OCI-LY3 (cell line): ENCODE measurements at regions not wholly inside any gene's neighbourhood (a gene's known extent, or its start where the extent isn't known, plus 50 kb on each side); places are given as distances from the start of the nearest gene placed in this dataset.

Experiments used
- H2AFZ ChIP-seq: fragments of 200-600, 300-600 bp; shearing (Covaris generic); 2 replicates; pipeline ENCODE4 v1.6.0; 2014; ENCODE audit warnings: antibody characterized with exemption, low read depth, low read length
- H3K27ac ChIP-seq: fragments of 200-600, 300-600 bp; sonication (generic); 2 replicates; pipeline ENCODE4 v1.5.1; 2014; ENCODE audit warnings: mild to moderate bottlenecking, low read length, moderate library complexity, mixed read lengths
- H3K27me3 ChIP-seq: fragments of 200-600, 300-600 bp; sonication (generic); 2 replicates; pipeline ENCODE4 v1.6.1; 2014; ENCODE audit warnings: low read depth, low read length, mixed read lengths
- H3K36me3 ChIP-seq: fragments of 200-600, 300-600 bp; sonication (generic); replicated peaks from 2 replicates; pipeline ENCODE3; 2014; ENCODE audit warnings: low read depth, low read length, mixed read lengths
- H3K4me1 ChIP-seq: fragments of 300-600, 200-600 bp; sonication (generic); 2 replicates; pipeline ENCODE4 v1.6.1; 2014; ENCODE audit warnings: low read length, mixed read lengths
- H3K4me2 ChIP-seq: fragments of 200-600, 300-600 bp; sonication (generic); 2 replicates; pipeline ENCODE4 v1.6.1; 2014; ENCODE audit warnings: low read length, mixed read lengths
- H3K4me3 ChIP-seq: fragments of 300-600, 200-600 bp; sonication (generic); 2 replicates; pipeline ENCODE4 v1.5.1; 2014; ENCODE audit warnings: antibody characterized with exemption, mild to moderate bottlenecking, low read length, moderate library complexity
- H3K79me2 ChIP-seq: fragments of 300-600, 200-600 bp; shearing (Covaris generic); 2 replicates; pipeline ENCODE4 v1.6.1; 2014; ENCODE audit warnings: mild to moderate bottlenecking, low read length, mixed read lengths
- H3K9ac ChIP-seq: fragments of 300-600, 200-600 bp; shearing (Covaris generic); 2 replicates; pipeline ENCODE4 v1.6.0; 2014; ENCODE audit warnings: mild to moderate bottlenecking, low read length, moderate library complexity
- H3K9me3 ChIP-seq: fragments of 200-600, 300-600 bp; shearing (Covaris generic); 2 replicates; pipeline ENCODE4 v1.6.1; 2014; ENCODE audit warnings: low read length, mixed read lengths; ENCODE audit not compliant: insufficient read depth
- H4K20me1 ChIP-seq: fragments of 200-600, 300-600 bp; sonication (generic); 2 replicates; pipeline ENCODE4 v1.6.1; 2016; ENCODE audit warnings: low read length, mixed read lengths; ENCODE audit not compliant: insufficient read depth
- CTCF ChIP-seq: fragments of 200-600, 300-600 bp; sonication (generic); IDR thresholded peaks from 2 replicates; pipeline ENCODE4 v1.5.1; 2014; ENCODE audit warnings: antibody characterized with exemption, low read length, low read depth
- EZH2phosphoT487 ChIP-seq: fragments of 200-600 bp; shearing (Covaris generic); IDR thresholded peaks from 2 replicates; pipeline ENCODE4 v1.6.1; 2018; ENCODE audit warnings: antibody characterized with exemption, mixed run types, low read depth

- no peak overlapping the region for H2AFZ ChIP-seq
- no peak overlapping the region for H3K4me3 ChIP-seq
- H3K79me2 ChIP-seq, result no peaks in the 10 kb centered on the region
- H3K4me2 ChIP-seq, result no peak overlapping the region
- H3K4me1 ChIP-seq, result no peaks in the 10 kb centered on the region
- TF ChIP-seq EZH2phosphoT487 (no peak), CTCF (no peak)
- no peaks in the 10 kb centered on the region for H3K27me3 ChIP-seq
- no peaks in the 10 kb centered on the region for H3K9me3 ChIP-seq
- no peaks in the 10 kb centered on the region for H3K36me3 ChIP-seq
- H3K9ac ChIP-seq, result no peak overlapping the region
- no peak overlapping the region for H3K27ac ChIP-seq
- no peaks in the 10 kb centered on the region for H4K20me1 ChIP-seq
Observed at GRCh38 chr11:82406611-82407010, 327.1 kb downstream of the FAM181B start.

GRCh38 chr11:82405421-82405820 lies 328.2 kb downstream of the FAM181B start:
- Histone ChIP-seq H3K79me2 (no peaks in the 10 kb centered on the region), H3K27ac (no peak overlapping the region), H3K9ac (no peak overlapping the region), H2AFZ (no peak overlapping the region), H3K4me3 (no peak overlapping the region), H3K9me3 (no peaks in the 10 kb centered on the region), H3K4me1 (no peaks in the 10 kb centered on the region), H3K27me3 (no peaks in the 10 kb centered on the region), H3K4me2 (no peak overlapping the region), H4K20me1 (no peaks in the 10 kb centered on the region), H3K36me3 (no peaks in the 10 kb centered on the region)
- TF ChIP-seq EZH2phosphoT487 (no peak), CTCF (no peak)

- H2AFZ ChIP-seq, result no peak overlapping the region
- no peak overlapping the region for H3K27ac ChIP-seq
- no peaks in the 10 kb centered on the region for H3K27me3 ChIP-seq
- no peak for TF ChIP-seq CTCF
- TF ChIP-seq EZH2phosphoT487, result no peak
- H3K79me2 ChIP-seq, result no peaks in the 10 kb centered on the region
- no peak overlapping the region for H3K9ac ChIP-seq
- no peaks in the 10 kb centered on the region for H3K4me1 ChIP-seq
- H4K20me1 ChIP-seq, result no peaks in the 10 kb centered on the region
- no peak overlapping the region for H3K4me3 ChIP-seq
- no peaks in the 10 kb centered on the region for H3K36me3 ChIP-seq
- H3K4me2 ChIP-seq, result no peak overlapping the region
- no peaks in the 10 kb centered on the region for H3K9me3 ChIP-seq
Observed at GRCh38 chr11:82404981-82405380, 328.7 kb downstream of the FAM181B start.

- Histone ChIP-seq H3K4me2 (no peak overlapping the region), H3K4me1 (no peaks in the 10 kb centered on the region)
Observed at GRCh38 chr11:82403640-82404305, 329.9 kb downstream of the FAM181B start.

More at GRCh38 chr11:82403640-82404305, 329.9 kb downstream of the FAM181B start:
- Histone ChIP-seq H4K20me1 (no peaks in the 10 kb centered on the region), H3K9ac (no peak overlapping the region), H3K9me3 (no peaks in the 10 kb centered on the region), H3K4me3 (no peak overlapping the region), H2AFZ (no peak overlapping the region), H3K36me3 (no peaks in the 10 kb centered on the region), H3K27ac (no peak overlapping the region), H3K27me3 (no peaks in the 10 kb centered on the region), H3K79me2 (no peaks in the 10 kb centered on the region)
- TF ChIP-seq EZH2phosphoT487, result no peak
- no peak for TF ChIP-seq CTCF
